ENCODE measurements at regions not wholly inside any gene's neighbourhood (a gene's known extent, or its start where the extent isn't known, plus 50 kb on each side); places are given as distances from the start of the nearest gene placed in this dataset.

- H3K27ac ChIP-seq, result no peak overlapping the region
- H3K9me3 ChIP-seq (ENCODE audit: low read depth), result no peaks in the 10 kb centered on the region
- H3K27me3 ChIP-seq (replicated peaks; ENCODE audit: insufficient read depth), result no peaks in the 10 kb centered on the region
- H3F3A ChIP-seq (ENCODE audit: insufficient read depth), result peaks cover 3% of the 10 kb centered on the region; the same call in 1 of the 2 replicates
- no peak overlapping the region for H3K4me2 ChIP-seq (ENCODE audit: unreplicated experiment)
- no peak overlapping the region for H2AFZ ChIP-seq
- H3K9me2 ChIP-seq (ENCODE audit: insufficient read depth), result no peaks in the 10 kb centered on the region
- in situ Hi-C loops (cut with MboI), result no loop called here
- H3K4me1 ChIP-seq (ENCODE audit: insufficient read depth), result no peaks in the 10 kb centered on the region; the same call in 1 of the 2 replicates
- no peak overlapping the region for H3K4me3 ChIP-seq
- no peaks in the 10 kb centered on the region for H3K79me2 ChIP-seq (ENCODE audit: insufficient read depth)
- 86 to 97% methylated on average over 1 of the region's 1 CpG for WGBS, 2 experiments (ENCODE audit: low coverage in 1 of 2, low lambda C conversion rate in 2 of 2, missing lambda C conversion rate in 2 of 2)
- H4K20me1 ChIP-seq (ENCODE audit: insufficient read depth), result no peaks in the 10 kb centered on the region
- no peak overlapping the region for H3K9ac ChIP-seq
- no peak for TF ChIP-seq EZH2 (IDR thresholded peaks at IDR 0.05; ENCODE audit: insufficient read depth, poor library complexity, severe bottlenecking)
- no peak for TF ChIP-seq EZH2phosphoT487 (IDR thresholded peaks at IDR 0.05; ENCODE audit: insufficient read depth, low read depth)
- peak; percentile 17 for DNase-seq
- no peaks in the 10 kb centered on the region for H3K36me3 ChIP-seq (ENCODE audit: low read depth)
Observed at GRCh38 chr3:31384117-31384516, 148.6 kb upstream of the STT3B start.

- no peaks in the 10 kb centered on the region for H3K36me3 ChIP-seq (ENCODE audit: low read depth)
- no peak overlapping the region for H3K4me3 ChIP-seq
- H3K27ac ChIP-seq, result no peak overlapping the region
- H3K4me2 ChIP-seq (ENCODE audit: unreplicated experiment), result no peak overlapping the region
- no peaks in the 10 kb centered on the region for H3F3A ChIP-seq (ENCODE audit: insufficient read depth)
- no peak for TF ChIP-seq EZH2 (IDR thresholded peaks at IDR 0.05; ENCODE audit: insufficient read depth, poor library complexity, severe bottlenecking)
- TF ChIP-seq EZH2phosphoT487 (IDR thresholded peaks at IDR 0.05; ENCODE audit: insufficient read depth, low read depth), result no peak
- DNase-seq, result no peak
- in situ Hi-C loops (cut with MboI), result no loop called here
- H3K9me2 ChIP-seq (ENCODE audit: insufficient read depth), result no peaks in the 10 kb centered on the region
- H3K4me1 ChIP-seq (ENCODE audit: insufficient read depth), result no peaks in the 10 kb centered on the region
- no peaks in the 10 kb centered on the region for H3K9me3 ChIP-seq (ENCODE audit: low read depth)
- H3K9ac ChIP-seq, result no peak overlapping the region
- WGBS, 2 experiments (ENCODE audit: low coverage in 1 of 2, low lambda C conversion rate in 2 of 2, missing lambda C conversion rate in 2 of 2), result 46 to 52% methylated on average over 1 of the region's 1 CpG
- no peaks in the 10 kb centered on the region for H3K79me2 ChIP-seq (ENCODE audit: insufficient read depth)
- no peaks in the 10 kb centered on the region for H4K20me1 ChIP-seq (ENCODE audit: insufficient read depth)
- no peaks in the 10 kb centered on the region for H3K27me3 ChIP-seq (replicated peaks; ENCODE audit: insufficient read depth)
- no peak overlapping the region for H2AFZ ChIP-seq
Observed at GRCh38 chr3:31389939-31390338, 142.8 kb upstream of the STT3B start.

- Histone ChIP-seq H3K4me3 (no peak overlapping the region), H3K27me3 (replicated peaks; ENCODE audit: insufficient read depth) (no peaks in the 10 kb centered on the region), H3K9me2 (ENCODE audit: insufficient read depth) (no peaks in the 10 kb centered on the region), H3K79me2 (ENCODE audit: insufficient read depth) (no peaks in the 10 kb centered on the region), H3K4me2 (ENCODE audit: unreplicated experiment) (no peak overlapping the region), H4K20me1 (ENCODE audit: insufficient read depth) (no peaks in the 10 kb centered on the region), H3K9ac (no peak overlapping the region), H2AFZ (no peak overlapping the region), H3K9me3 (ENCODE audit: low read depth) (no peaks in the 10 kb centered on the region), H3K27ac (no peak overlapping the region), H3F3A (ENCODE audit: insufficient read depth) (no peaks in the 10 kb centered on the region), H3K4me1 (ENCODE audit: insufficient read depth) (no peaks in the 10 kb centered on the region), H3K36me3 (ENCODE audit: low read depth) (no peaks in the 10 kb centered on the region)
- 85 to 96% methylated on average over 2 of the region's 2 CpGs for WGBS, 2 experiments (ENCODE audit: low coverage in 1 of 2, low lambda C conversion rate in 2 of 2, missing lambda C conversion rate in 2 of 2)
- in situ Hi-C loops (cut with MboI), result no loop called here
- no peak for DNase-seq
- TF ChIP-seq EZH2phosphoT487 (IDR thresholded peaks at IDR 0.05; ENCODE audit: insufficient read depth, low read depth) (no peak), EZH2 (IDR thresholded peaks at IDR 0.05; ENCODE audit: insufficient read depth, poor library complexity, severe bottlenecking) (no peak)
Observed at GRCh38 chr3:31390466-31390865, 142.3 kb upstream of the STT3B start.

GRCh38 chr3:31391150-31391549 lies 141.6 kb upstream of the STT3B start:
- H3K27ac ChIP-seq, result no peak overlapping the region
- no peaks in the 10 kb centered on the region for H3K79me2 ChIP-seq (ENCODE audit: insufficient read depth)
- H4K20me1 ChIP-seq (ENCODE audit: insufficient read depth), result no peaks in the 10 kb centered on the region
- in situ Hi-C loops (cut with MboI), result no loop called here
- H3K4me3 ChIP-seq, result no peak overlapping the region
- no peak overlapping the region for H3K4me2 ChIP-seq (ENCODE audit: unreplicated experiment)
- DNase-seq, result no peak
- no peak overlapping the region for H2AFZ ChIP-seq
- no peak for TF ChIP-seq EZH2phosphoT487 (IDR thresholded peaks at IDR 0.05; ENCODE audit: insufficient read depth, low read depth)
- TF ChIP-seq EZH2 (IDR thresholded peaks at IDR 0.05; ENCODE audit: insufficient read depth, poor library complexity, severe bottlenecking), result no peak
- no peaks in the 10 kb centered on the region for H3K9me2 ChIP-seq (ENCODE audit: insufficient read depth)
- H3K4me1 ChIP-seq (ENCODE audit: insufficient read depth), result no peaks in the 10 kb centered on the region
- no peak overlapping the region for H3K9ac ChIP-seq
- no peaks in the 10 kb centered on the region for H3F3A ChIP-seq (ENCODE audit: insufficient read depth)
- 76 to 80% methylated on average over 3 of the region's 3 CpGs for WGBS, 2 experiments (ENCODE audit: low coverage in 1 of 2, low lambda C conversion rate in 2 of 2, missing lambda C conversion rate in 2 of 2)
- H3K9me3 ChIP-seq (ENCODE audit: low read depth), result no peaks in the 10 kb centered on the region
- no peaks in the 10 kb centered on the region for H3K36me3 ChIP-seq (ENCODE audit: low read depth)
- no peaks in the 10 kb centered on the region for H3K27me3 ChIP-seq (replicated peaks; ENCODE audit: insufficient read depth)

DNA sequence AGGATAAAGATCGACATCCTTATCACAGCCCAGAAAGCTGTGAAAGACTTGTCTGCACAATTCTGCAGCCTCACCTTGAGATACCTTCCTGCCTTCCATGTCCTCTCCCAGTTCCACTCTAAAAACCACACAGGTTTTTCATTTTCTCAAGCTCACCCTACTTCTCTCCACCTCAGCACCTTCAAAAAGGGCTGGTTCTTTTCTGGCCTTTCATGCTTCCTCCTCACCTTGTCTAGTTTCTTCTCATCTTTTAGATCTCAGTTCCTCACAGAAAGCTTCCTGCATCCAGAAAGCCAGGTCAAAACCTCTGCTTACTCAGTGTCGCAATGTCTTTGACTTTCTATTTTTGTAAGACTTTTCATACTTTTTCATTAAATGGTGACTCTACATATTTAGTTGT lies 140.2 kb upstream of the STT3B start:
- 85 to 88% methylated on average over 2 of the region's 2 CpGs for WGBS, 2 experiments (ENCODE audit: low coverage in 1 of 2, low lambda C conversion rate in 2 of 2, missing lambda C conversion rate in 2 of 2)
- Histone ChIP-seq H3K27ac (no peak overlapping the region), H3K9me3 (ENCODE audit: low read depth) (no peaks in the 10 kb centered on the region), H3K9me2 (ENCODE audit: insufficient read depth) (no peaks in the 10 kb centered on the region), H3K27me3 (replicated peaks; ENCODE audit: insufficient read depth) (0 out of 2 replicates have a peak, but pooled peaks cover 3% of the 10 kb centered on the region), H3K4me3 (no peak overlapping the region), H4K20me1 (ENCODE audit: insufficient read depth) (no peaks in the 10 kb centered on the region), H3K79me2 (ENCODE audit: insufficient read depth) (no peaks in the 10 kb centered on the region), H3F3A (ENCODE audit: insufficient read depth) (no peaks in the 10 kb centered on the region), H3K4me2 (ENCODE audit: unreplicated experiment) (no peak overlapping the region), H3K36me3 (ENCODE audit: low read depth) (no peaks in the 10 kb centered on the region), H3K9ac (no peak overlapping the region), H3K4me1 (ENCODE audit: insufficient read depth) (no peaks in the 10 kb centered on the region), H2AFZ (no peak overlapping the region)
- no peak for DNase-seq
- TF ChIP-seq EZH2 (IDR thresholded peaks at IDR 0.05; ENCODE audit: insufficient read depth, poor library complexity, severe bottlenecking) (no peak), EZH2phosphoT487 (IDR thresholded peaks at IDR 0.05; ENCODE audit: insufficient read depth, low read depth) (no peak)
- in situ Hi-C loops (cut with MboI), result no loop called here

All from GM23248 (cell line).